Activated T-cell treated with anti-CD3 and anti-CD28 coated beads, Interleukin-2, amount 50 U/mL, for 48 hours (primary cell): ENCODE measurements at regions not wholly inside any gene's neighbourhood (a gene's known extent, or its start where the extent isn't known, plus 50 kb on each side); places are given as distances from the start of the nearest gene placed in this dataset.
A peak's percentile ranks its signal among the peaks of the same experiment; 100 is the strongest.
"Not testable (repeated sequence)": the region's sequence is repeated elsewhere in the genome, so short reads cannot be mapped to it uniquely, and the experiment has no call there.

Experiments
- DNase-seq, 2 experiments: peaks; one replicate each; pipeline ENCODE4 v3.0.0-alpha.2; 2020

GRCh38 chr14:105700146-105700545, 173.8 kb downstream of the TMEM121 start:
- DNase-seq, result not testable (repeated sequence)

DNA sequence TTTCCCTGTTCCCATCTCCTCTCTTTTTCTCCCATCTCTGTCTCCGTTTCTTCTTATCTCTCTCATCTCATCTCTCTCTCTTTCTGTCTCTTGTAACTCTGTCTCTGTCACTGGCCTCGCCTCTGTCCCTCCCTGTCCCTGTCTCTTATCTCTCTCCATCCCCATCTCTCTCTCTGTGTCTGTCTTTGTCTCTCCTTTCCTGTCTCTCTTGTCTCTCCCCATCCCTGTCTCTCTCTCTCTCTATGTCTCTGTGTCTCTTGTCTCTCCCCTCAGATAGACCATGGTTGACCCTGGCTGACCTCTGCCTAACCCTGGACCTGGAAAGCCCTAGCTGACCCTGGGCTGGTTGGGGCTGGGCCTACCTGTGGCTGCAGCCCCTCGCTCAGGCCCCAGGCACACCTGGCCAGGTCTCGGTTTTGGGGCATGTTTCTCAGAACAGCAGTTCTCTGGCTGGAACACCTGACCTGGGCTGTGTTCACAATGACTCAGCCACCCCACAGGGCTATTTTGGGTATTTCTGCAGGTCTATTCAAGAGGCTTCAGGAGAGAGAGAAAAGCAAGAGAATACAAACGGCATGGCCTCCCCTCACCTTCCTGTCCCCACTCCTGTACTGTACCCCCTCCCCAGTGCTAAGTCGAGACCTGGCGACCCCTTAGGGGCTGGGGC, 174.4 kb downstream of the TMEM121 start:
- DNase-seq, result peak in 1 of 2 experiments; percentile 21

DNA sequence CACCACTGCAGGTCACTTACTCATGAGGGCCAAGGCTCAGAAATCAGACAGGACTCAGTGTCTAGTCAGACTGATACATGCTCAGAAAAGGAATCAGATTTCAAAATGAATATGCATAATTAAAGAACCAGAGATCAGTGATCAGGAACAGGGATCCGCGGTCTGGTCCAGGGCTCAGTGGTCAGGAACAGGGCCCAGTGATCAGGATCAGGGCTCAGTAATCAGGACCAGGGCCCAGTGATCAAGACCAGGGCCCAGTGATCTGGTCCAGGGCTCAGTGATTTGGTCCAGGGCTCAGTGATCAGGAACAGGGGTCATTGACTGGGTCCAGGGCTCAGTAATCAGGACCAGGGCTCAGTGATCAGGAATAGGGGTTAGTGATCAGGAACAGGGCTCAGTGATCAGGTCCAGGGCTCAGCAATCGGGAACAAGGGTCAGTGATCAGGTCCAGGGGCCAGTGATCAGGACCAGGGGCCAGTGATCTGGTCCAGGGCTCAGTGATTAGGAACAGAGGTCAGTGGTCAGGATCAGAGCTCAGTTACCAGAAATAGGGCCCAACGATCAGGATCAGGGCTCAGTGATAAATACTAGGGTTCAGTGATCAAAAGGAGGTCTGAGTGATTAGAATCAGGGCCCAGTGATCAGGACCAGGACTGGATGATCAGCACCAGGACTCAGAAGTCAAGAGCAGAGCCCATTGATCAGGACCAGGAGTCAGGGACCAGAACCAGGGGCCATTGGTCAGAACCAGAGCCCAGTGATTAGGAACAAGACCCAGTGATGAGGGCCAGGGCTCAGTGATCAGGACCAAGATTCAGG, 175.3 kb downstream of the TMEM121 start:
- peak in 1 of 2 experiments; percentile 8 for DNase-seq

DNA sequence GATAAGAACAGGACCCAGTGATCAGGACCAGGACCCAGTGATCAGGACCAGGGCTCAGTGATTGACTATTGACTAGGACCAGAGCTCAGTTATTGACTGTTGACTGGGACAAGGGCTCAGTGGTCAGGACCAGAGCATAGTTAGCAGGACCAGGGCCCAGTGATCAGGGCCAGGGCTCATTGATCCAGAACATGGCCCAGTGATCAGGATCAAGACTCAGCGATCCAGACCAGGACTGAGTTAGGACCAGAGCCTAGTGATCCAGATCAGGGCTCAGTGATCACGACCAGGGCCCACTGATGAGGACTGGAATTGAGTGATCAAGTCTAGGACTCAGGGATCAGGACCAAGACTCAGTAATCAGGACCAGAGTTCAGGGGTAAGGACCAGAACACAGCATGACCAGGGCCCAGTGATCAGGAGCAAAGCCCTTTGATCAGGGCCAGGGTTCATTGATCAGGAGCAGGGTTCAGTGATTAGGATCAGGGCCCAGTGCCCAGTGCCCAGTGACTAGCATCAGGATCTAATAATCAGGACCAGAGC, 176.0 kb downstream of the TMEM121 start:
- DNase-seq, result peak in 1 of 2 experiments; percentile 15

DNA sequence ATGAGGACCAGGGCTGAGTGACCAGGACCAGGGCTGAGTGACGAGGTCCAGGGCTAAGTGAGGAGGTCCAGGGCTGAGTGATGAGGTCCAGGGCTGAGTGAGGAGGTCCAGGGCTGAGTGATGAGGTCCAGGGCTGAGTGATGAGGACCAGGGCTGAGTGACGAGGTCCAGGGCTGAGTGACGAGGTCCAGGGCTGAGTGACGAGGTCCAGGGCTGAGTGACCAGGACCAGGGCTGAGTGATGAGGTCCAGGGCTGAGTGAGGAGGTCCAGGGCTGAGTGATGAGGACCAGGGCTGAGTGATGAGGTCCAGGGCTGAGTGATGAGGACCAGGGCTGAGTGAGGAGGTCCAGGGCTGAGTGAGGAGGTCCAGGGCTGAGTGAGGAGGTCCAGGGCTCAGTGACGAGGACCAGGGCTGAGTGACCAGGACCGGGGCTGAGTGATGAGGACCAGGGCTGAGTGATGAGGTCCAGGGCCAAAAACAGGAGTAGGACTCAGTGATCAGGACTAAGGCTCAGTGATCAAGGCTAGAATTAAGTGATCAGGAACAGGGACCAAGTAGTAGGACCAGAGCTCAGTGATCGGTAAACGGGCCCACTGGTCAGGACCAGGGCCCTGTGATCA, 176.8 kb downstream of the TMEM121 start:
- not testable (repeated sequence) for DNase-seq

DNA sequence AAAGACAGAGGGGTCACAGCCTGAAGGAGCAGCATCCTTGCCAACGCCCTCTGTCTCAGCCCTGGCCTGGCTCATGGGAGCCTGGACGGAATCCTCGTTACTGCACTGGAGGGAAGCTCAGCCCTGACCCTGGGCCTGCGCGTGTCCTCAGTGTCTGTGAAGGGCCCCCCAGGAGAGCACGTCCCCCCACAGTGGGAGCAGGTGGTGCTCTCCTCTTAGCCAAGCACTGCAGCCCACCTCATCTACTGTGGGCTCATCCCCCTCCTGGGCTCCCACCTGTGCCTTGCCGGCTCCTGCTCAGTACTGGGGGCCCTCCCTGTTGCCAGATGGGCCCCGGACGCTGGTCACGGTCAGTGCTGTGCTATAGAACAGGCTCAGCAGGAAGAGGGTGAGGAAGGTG, 177.7 kb downstream of the TMEM121 start:
- not testable (repeated sequence) for DNase-seq

DNA sequence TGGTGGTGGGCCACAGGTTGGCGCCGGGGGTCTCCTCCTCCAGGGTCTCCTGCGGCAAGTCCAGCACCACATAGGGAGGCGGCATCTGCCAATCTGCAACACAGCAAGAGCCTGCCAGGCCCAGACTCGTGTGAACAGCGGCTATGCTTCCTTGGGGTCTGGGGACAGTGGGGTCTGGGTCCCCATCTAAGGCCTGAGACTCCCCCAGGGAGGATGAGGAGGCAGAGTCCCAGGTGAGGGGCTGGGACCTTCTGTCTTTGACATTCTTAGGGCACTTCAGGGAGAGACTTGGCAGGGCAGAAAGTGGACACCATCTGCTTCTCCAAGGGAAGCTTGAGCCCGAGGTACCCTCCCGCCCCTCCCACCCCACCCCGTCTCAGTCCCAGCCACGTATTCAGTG, 178.1 kb downstream of the TMEM121 start:
- not testable (repeated sequence) for DNase-seq

DNA sequence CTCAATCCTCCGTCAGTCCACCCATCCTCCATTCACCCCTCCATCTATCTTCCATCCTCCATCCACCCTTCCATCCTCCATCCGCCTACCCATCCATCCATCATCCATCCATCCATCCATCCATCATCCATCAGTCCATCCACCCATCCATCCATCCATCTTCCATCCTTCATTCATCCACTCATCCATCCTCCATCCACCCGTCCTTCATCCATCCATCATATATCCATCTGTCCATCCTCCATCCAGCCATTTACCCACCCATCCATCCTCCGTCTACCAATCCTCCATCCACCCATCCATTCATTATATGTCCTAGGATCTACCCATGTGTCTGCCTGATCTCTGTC, 179.1 kb downstream of the TMEM121 start:
- peak in 1 of 2 experiments; percentile 1 for DNase-seq

DNA sequence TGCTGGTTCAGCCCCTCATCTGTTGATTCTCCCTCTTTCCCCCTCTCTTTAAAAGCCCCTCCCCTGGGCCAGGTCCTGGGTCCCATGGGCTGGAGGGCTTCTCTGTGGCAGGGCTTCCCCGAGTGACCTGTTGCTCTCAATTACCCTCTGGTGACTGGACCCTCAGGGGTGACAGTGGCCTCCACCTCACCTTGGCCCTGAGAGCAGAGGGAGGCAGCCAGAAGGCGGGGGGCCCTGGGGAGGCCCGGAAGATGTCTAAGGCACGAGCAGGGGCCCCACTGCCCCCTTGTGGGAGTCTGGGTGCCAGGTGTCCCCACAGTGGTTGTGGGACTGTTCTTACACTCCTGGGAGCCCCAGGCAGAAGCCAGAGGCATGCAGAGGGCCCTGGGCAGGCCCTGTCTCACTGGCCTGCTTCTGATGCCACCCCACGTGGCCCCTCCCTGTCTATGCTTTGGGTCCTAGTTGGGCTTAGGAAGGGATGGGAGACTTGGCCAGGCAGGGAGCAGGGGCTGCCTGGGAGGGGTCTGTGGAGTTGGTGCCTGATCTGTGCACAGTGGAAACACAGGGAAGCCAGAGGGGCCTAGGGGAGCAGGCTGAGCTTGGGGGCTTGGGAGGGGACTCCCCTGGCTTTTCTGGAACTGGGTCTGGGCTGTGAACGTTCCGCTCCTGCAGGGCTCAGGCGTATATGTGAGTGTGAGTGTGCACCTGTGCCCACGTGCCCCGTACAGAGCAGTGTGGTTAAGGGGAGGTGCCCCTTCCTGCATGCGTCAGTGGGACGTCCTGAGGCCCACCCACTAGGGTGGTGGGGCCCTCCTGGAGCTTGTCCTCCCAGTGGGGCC, 179.7 kb downstream of the TMEM121 start:
- peak in 1 of 2 experiments; percentile 18 for DNase-seq

GRCh38 chr14:105706701-105707019, 180.3 kb downstream of the TMEM121 start:
- DNase-seq, result not testable (repeated sequence)

DNA sequence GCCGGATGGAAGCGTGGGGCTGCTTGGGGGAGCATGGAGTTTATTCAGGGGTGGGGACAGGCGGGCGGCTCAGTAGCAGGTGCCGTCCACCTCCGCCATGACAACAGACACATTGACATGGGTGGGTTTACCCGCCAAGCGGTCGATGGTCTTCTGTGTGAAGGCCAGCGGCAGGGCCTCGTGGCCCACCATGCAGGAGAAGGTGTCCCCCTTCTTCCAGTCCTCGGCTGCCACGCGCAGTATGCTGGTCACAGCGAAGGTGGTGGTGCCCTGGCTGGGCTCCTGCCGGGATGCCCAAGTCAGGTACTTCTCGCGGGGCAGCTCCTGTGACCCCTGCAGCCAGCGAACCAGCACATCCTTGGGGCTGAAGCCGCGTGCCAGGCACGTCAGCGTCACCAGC, 180.7 kb downstream of the TMEM121 start:
- peak in 1 of 2 experiments; percentile 6 for DNase-seq

- DNase-seq, result peak in 1 of 2 experiments; percentile 6
Measured at GRCh38 chr14:105707723-105708151, 181.4 kb downstream of the TMEM121 start.

GRCh38 chr14:105708251-105709134, 182.1 kb downstream of the TMEM121 start:
- DNase-seq, result peak in 1 of 2 experiments; percentile 7

- DNase-seq, result no peak
Measured at GRCh38 chr14:105709281-105710118, 183.1 kb downstream of the TMEM121 start.

- peak in 1 of 2 experiments; percentile 10 for DNase-seq
Measured at GRCh38 chr14:105710119-105711043, 184.0 kb downstream of the TMEM121 start.

- DNase-seq, result no peak
Measured at GRCh38 chr14:105711044-105711620, 184.7 kb downstream of the TMEM121 start.

- no peak for DNase-seq
Measured at GRCh38 chr14:105711841-105712460, 185.6 kb downstream of the TMEM121 start.

DNA sequence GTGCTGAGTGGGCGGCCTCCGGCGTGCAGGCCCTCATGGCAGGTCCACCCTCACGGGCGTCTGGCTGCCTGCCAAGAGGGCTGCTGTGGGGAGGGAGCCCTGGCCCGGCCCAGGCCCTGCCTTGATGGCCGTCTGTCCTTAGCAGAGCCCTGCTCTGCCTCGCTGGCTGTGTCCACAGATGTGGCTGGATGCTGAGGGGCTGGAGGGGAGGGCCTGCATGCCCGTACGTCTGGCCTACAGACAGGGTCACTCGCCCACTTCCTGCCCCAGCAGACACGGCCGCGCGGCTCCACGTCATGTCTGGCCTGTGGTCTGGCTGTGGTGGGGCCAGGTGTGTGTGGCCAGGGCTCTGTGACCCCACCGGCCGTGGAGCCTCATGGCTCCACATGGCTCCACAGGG, 186.3 kb downstream of the TMEM121 start:
- not testable (repeated sequence) for DNase-seq
